ENCODE measurements at regions not wholly inside any gene's neighbourhood (a gene's known extent, or its start where the extent isn't known, plus 50 kb on each side); places are given as distances from the start of the nearest gene placed in this dataset.

- DNase-seq: no peak
Observed at GRCh38 chr5:125538469-125538868, 792.0 kb upstream of the ZNF608 start.

GRCh38 chr5:125541085-125541484 lies 794.6 kb upstream of the ZNF608 start:
- no peak for DNase-seq

GRCh38 chr5:125549322-125549911 lies 803.0 kb upstream of the ZNF608 start:
- DNase-seq: no peak

GRCh38 chr5:125550274-125550673 lies 803.8 kb upstream of the ZNF608 start:
- DNase-seq: no peak

- no peak for DNase-seq
Observed at GRCh38 chr5:125551246-125551645, 804.8 kb upstream of the ZNF608 start.

- DNase-seq: no peak
Observed at GRCh38 chr5:125551797-125552196, 805.4 kb upstream of the ZNF608 start.

GRCh38 chr5:125552486-125552885 lies 806.0 kb upstream of the ZNF608 start:
- no peak for DNase-seq

- no peak for DNase-seq
Observed at GRCh38 chr5:125554355-125554754, 807.9 kb upstream of the ZNF608 start.

- no peak for DNase-seq
Observed at GRCh38 chr5:125555591-125555990, 809.2 kb upstream of the ZNF608 start.

GRCh38 chr5:125558016-125558415 lies 811.6 kb upstream of the ZNF608 start:
- no peak for DNase-seq

GRCh38 chr5:125558466-125558865 lies 812.0 kb upstream of the ZNF608 start:
- no peak for DNase-seq

- DNase-seq: no peak
Observed at GRCh38 chr5:125559296-125559695, 812.9 kb upstream of the ZNF608 start.

- no peak for DNase-seq
Observed at GRCh38 chr5:125560476-125561225, 814.2 kb upstream of the ZNF608 start.

GRCh38 chr5:125564317-125564975 lies 818.0 kb upstream of the ZNF608 start:
- DNase-seq: no peak

- DNase-seq: no peak
Observed at GRCh38 chr5:125574491-125575044, 828.1 kb upstream of the ZNF608 start.

GRCh38 chr5:125575171-125575890 lies 828.9 kb upstream of the ZNF608 start:
- no peak for DNase-seq

GRCh38 chr5:125575891-125576505 lies 829.6 kb upstream of the ZNF608 start:
- DNase-seq: no peak

GRCh38 chr5:125576822-125577221 lies 830.4 kb upstream of the ZNF608 start:
- DNase-seq: no peak

GRCh38 chr5:125578551-125578950 lies 832.1 kb upstream of the ZNF608 start:
- DNase-seq: no peak

- DNase-seq: no peak
Observed at GRCh38 chr5:125579182-125579581, 832.7 kb upstream of the ZNF608 start.

GRCh38 chr5:125581311-125581710 lies 834.9 kb upstream of the ZNF608 start:
- no peak for DNase-seq

- DNase-seq: no peak
Observed at GRCh38 chr5:125582352-125582751, 835.9 kb upstream of the ZNF608 start.

Data from effector CD4-positive, alpha-beta T cell (primary cell).